Keratinocyte (primary cell): ENCODE measurements at regions not wholly inside any gene's neighbourhood (a gene's known extent, or its start where the extent isn't known, plus 50 kb on each side); places are given as distances from the start of the nearest gene placed in this dataset.

Experiments
- CTCF ChIP-seq, 3 experiments: IDR thresholded peaks in 1 of 3; conservative IDR thresholded peaks in 1 of 3; optimal IDR thresholded peaks in 1 of 3; 2 replicates in 2 of 3; 3 replicates in 1 of 3; pipeline versions ENCODE3 to v1.5.1; 2011; ENCODE audit warnings: low read length in 3 of 3, mild to moderate bottlenecking in 3 of 3, moderate library complexity in 2 of 3, control low read depth in 1 of 3, inconsistent platforms in 1 of 3; ENCODE audit not compliant: insufficient read depth in 2 of 3; ENCODE audit errors: extremely low read depth in 1 of 3
- EZH2 ChIP-seq: IDR thresholded peaks from one replicate; pipeline ENCODE4 v1.6.1; 2012; ENCODE audit warnings: inconsistent platforms, mild to moderate bottlenecking, low read length, moderate library complexity

- TF ChIP-seq CTCF (optimal IDR thresholded peaks at IDR 0.05 in 1 of 3, IDR thresholded peaks at IDR 0.05 in 1 of 3, conservative IDR thresholded peaks at IDR 0.05 in 1 of 3; ENCODE audit: extremely low read depth in 1 of 3, insufficient read depth in 2 of 3, low read length in 3 of 3) (no peak), EZH2 (no peak)
Observed at GRCh38 chr18:68179811-68180210, 535.1 kb downstream of the TMX3 start.
